ENCODE measurements at regions not wholly inside any gene's neighbourhood (a gene's known extent, or its start where the extent isn't known, plus 50 kb on each side); places are given as distances from the start of the nearest gene placed in this dataset.

DNA sequence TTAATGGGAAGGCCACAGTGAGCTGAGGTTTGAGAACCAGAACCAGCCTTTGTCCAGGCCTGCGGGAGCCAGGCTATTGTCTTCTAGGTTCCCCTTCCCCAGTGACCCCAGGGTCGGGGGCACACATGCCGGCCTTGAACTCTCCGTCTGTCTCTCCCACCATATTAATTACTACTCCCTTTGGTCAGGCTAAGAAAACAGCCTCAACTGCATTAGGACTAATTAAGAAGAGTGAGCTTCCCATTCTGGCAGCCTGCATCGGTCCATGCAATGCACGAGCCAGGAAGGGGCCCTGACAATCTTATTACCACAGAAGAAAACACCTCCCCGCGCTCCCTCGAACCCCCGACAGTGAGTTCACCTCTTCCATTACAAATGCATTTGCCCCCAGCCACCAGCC lies 380.2 kb upstream of the ZFHX3 start:
- TF ChIP-seq, protein P1, sequence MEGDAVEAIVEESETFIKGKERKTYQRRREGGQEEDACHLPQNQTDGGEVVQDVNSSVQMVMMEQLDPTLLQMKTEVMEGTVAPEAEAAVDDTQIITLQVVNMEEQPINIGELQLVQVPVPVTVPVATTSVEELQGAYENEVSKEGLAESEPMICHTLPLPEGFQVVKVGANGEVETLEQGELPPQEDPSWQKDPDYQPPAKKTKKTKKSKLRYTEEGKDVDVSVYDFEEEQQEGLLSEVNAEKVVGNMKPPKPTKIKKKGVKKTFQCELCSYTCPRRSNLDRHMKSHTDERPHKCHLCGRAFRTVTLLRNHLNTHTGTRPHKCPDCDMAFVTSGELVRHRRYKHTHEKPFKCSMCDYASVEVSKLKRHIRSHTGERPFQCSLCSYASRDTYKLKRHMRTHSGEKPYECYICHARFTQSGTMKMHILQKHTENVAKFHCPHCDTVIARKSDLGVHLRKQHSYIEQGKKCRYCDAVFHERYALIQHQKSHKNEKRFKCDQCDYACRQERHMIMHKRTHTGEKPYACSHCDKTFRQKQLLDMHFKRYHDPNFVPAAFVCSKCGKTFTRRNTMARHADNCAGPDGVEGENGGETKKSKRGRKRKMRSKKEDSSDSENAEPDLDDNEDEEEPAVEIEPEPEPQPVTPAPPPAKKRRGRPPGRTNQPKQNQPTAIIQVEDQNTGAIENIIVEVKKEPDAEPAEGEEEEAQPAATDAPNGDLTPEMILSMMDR (IDR thresholded peaks at IDR 0.05) = no peak
- no peak for TF ChIP-seq POLR2A (IDR thresholded peaks at IDR 0.05)

Measured in vagina (tissue), 2 donors.